ENCODE measurements at regions not wholly inside any gene's neighbourhood (a gene's known extent, or its start where the extent isn't known, plus 50 kb on each side); places are given as distances from the start of the nearest gene placed in this dataset.

DNA sequence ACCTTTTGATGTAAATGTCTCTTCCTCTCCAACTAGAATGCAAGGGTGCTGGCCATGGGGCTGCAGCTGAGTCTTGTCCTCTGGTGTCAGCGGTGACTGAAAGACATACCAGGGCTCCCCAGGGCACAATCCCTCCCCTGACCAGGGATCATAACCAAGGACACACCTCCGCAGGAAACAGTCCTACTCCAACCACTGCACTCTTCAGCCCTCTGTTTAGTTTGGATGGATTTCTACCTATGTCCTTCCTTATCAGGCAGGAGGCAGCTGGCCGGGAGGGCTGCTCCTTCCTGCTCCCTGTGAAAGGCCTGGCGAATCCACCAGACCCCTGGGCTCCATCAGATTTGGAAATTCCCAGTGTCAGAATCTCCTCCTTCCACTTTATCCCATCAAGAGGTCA is 185.2 kb upstream of the ID2 start:
- Mint-ChIP-seq H3K27me3 (ENCODE audit: low read depth) (no peaks in the 10 kb centered on the region; the same call in none of the 2 replicates), H3K36me3 (ENCODE audit: insufficient read depth in 1 of 3, low read depth in 3 of 3) (no peaks in the 10 kb centered on the region), H3K9me3 (no peaks in the 10 kb centered on the region), H3K27ac (no peak overlapping the region; a peak in 1 of 7 replicates), H3K4me3 (no peak overlapping the region), H3K4me1 (peaks cover 12 to 18% of the 10 kb centered on the region in 2 experiments)
- Histone ChIP-seq H3T11ph (ENCODE audit: low read length) (no peak overlapping the region), H2BK5ac (ENCODE audit: insufficient read length, low read length) (no peak overlapping the region), H4K5ac (ENCODE audit: insufficient read length, low read depth, low read length) (no peak overlapping the region), H4K8ac (replicated peaks; ENCODE audit: insufficient read length, low read depth, low read length) (no peak overlapping the region), H3K79me2 (ENCODE audit: insufficient read depth, low read length) (no peaks in the 10 kb centered on the region), H4K91ac (ENCODE audit: insufficient read length, low read depth, low read length) (no peak overlapping the region), H2BK20ac (ENCODE audit: low read depth, low read length, poor library complexity, severe bottlenecking) (no peak overlapping the region), H3K14ac (ENCODE audit: insufficient read depth, low read length) (no peak overlapping the region), H3K18ac (ENCODE audit: insufficient read length, low read depth, low read length) (no peak overlapping the region), H4K20me1 (ENCODE audit: control insufficient read depth, insufficient read depth, insufficient read length) (no peaks in the 10 kb centered on the region), H3K9ac (ENCODE audit: extremely low read depth, insufficient read length, low read length) (no peak overlapping the region), H3K9me3 (ENCODE audit: control insufficient read depth, low read depth, low read length) (no peaks in the 10 kb centered on the region), H3K4ac (ENCODE audit: low read depth, low read length) (no peak overlapping the region), H2BK15ac (ENCODE audit: low read depth, low read length) (no peak overlapping the region), H3K23me2 (ENCODE audit: insufficient read length, low read depth, low read length, poor library complexity, severe bottlenecking) (no peaks in the 10 kb centered on the region), H2BK120ac (ENCODE audit: low read depth, low read length, poor library complexity, severe bottlenecking) (no peak overlapping the region), H2AFZ (ENCODE audit: low read length) (no peak overlapping the region), H3K79me1 (ENCODE audit: insufficient read depth, low read depth, low read length, poor library complexity, severe bottlenecking) (no peaks in the 10 kb centered on the region), H3K27me3 (ENCODE audit: insufficient read depth, low read length) (no peaks in the 10 kb centered on the region), H3K4me2 (ENCODE audit: insufficient read depth, insufficient read length, low read length) (no peak overlapping the region), H3K27ac (ENCODE audit: insufficient read length, low read depth, low read length) (no peak overlapping the region), H3K23ac (ENCODE audit: insufficient read length, low read depth, low read length) (no peak overlapping the region), H3K56ac (ENCODE audit: insufficient read length, low read depth, low read length) (no peak overlapping the region), H3K4me1 (ENCODE audit: insufficient read depth, low read length) (no peaks in the 10 kb centered on the region; the same call in 1 of the 2 replicates), H2AK5ac (ENCODE audit: insufficient read length, low read length) (no peak overlapping the region), H2BK12ac (ENCODE audit: insufficient read length, low read depth, low read length) (no peak overlapping the region)
- no CpG with 5 or more reads among the region's 4 CpGs for WGBS (ENCODE audit: extremely low coverage, insufficient read length, low lambda C conversion rate)
- DNase-seq, result no peak
- TF ChIP-seq, protein P1, sequence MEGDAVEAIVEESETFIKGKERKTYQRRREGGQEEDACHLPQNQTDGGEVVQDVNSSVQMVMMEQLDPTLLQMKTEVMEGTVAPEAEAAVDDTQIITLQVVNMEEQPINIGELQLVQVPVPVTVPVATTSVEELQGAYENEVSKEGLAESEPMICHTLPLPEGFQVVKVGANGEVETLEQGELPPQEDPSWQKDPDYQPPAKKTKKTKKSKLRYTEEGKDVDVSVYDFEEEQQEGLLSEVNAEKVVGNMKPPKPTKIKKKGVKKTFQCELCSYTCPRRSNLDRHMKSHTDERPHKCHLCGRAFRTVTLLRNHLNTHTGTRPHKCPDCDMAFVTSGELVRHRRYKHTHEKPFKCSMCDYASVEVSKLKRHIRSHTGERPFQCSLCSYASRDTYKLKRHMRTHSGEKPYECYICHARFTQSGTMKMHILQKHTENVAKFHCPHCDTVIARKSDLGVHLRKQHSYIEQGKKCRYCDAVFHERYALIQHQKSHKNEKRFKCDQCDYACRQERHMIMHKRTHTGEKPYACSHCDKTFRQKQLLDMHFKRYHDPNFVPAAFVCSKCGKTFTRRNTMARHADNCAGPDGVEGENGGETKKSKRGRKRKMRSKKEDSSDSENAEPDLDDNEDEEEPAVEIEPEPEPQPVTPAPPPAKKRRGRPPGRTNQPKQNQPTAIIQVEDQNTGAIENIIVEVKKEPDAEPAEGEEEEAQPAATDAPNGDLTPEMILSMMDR (conservative IDR thresholded peaks at IDR 0.05), result no peak

Measured in H9 (cell line).